IMR-90 (cell line): ENCODE measurements at regions not wholly inside any gene's neighbourhood (a gene's known extent, or its start where the extent isn't known, plus 50 kb on each side); places are given as distances from the start of the nearest gene placed in this dataset.

ENCODE experiments used
- ATAC-seq: fragments of 200-7000 bp; cut with Tn5 transposase; 2 replicates; pipeline ENCODE4 v1.9.1; 2020; ENCODE audit warnings: low read depth, mild to moderate bottlenecking, moderate library complexity
- BruUV-seq: library from RNA; stranded (reverse); fragments of 400-500 nt; replicated peaks from 2 replicates; lab custom pipeline; 2021; lab: Mats Ljungman, UMichigan
- CTCF ChIA-PET: fragments of 300-600 bp; formaldehyde crosslinking; extraction: SDS; loops from one replicate; lab custom pipeline; 2021; ENCODE audit warnings: antibody characterized with exemption; lab: Yijun Ruan, JAX
- POLR2A ChIA-PET: fragments of 300-600 bp; sonication (Branson Sonifier 250); formaldehyde crosslinking; loops from one replicate; lab custom pipeline; 2022; ENCODE audit warnings: antibody characterized with exemption; ENCODE audit not compliant: unreplicated experiment; lab: Charles Lee
- DNase-seq: peaks from one replicate; pipeline ENCODE4 v3.0.0; 2013
- H2AFZ ChIP-seq: replicated peaks from 2 replicates; pipeline ENCODE3; 2013; ENCODE audit warnings: low read length, mild to moderate bottlenecking; ENCODE audit not compliant: poor library complexity
- H2AK5ac ChIP-seq: 2 replicates; pipeline ENCODE4 v1.6.1; 2013; ENCODE audit warnings: low read depth, low read length, inconsistent platforms
- H2AK9ac ChIP-seq: replicated peaks from 2 replicates; pipeline ENCODE3; 2013; ENCODE audit warnings: mild to moderate bottlenecking, low read depth, low read length, moderate library complexity; ENCODE audit not compliant: poor library complexity
- H2BK120ac ChIP-seq: 2 replicates; pipeline ENCODE4 v1.6.1; 2013; ENCODE audit warnings: low read depth, low read length, inconsistent platforms
- H2BK15ac ChIP-seq: 3 replicates; pipeline ENCODE4 v1.6.1; 2013; ENCODE audit warnings: low read depth, low read length, inconsistent platforms
- H2BK20ac ChIP-seq: 2 replicates; pipeline ENCODE4 v1.6.1; 2013; ENCODE audit warnings: low read depth, mild to moderate bottlenecking, inconsistent platforms, low read length, moderate library complexity
- H2BK5ac ChIP-seq: 2 replicates; pipeline ENCODE4 v1.6.1; 2013; ENCODE audit warnings: mild to moderate bottlenecking, low read depth, low read length, inconsistent platforms; ENCODE audit not compliant: poor library complexity, severe bottlenecking
- H3K14ac ChIP-seq: replicated peaks from 2 replicates; pipeline ENCODE4 v1.6.1; 2013; ENCODE audit warnings: low read depth, low read length, inconsistent platforms
- H3K18ac ChIP-seq: 2 replicates; pipeline ENCODE4 v1.6.1; 2013; ENCODE audit warnings: low read depth, low read length, control low read depth
- H3K23ac ChIP-seq: 2 replicates; pipeline ENCODE4 v1.6.1; 2013; ENCODE audit warnings: low read depth, low read length, inconsistent platforms
- H3K27ac ChIP-seq: 2 replicates; pipeline ENCODE4 v1.5.1; 2013; ENCODE audit warnings: mild to moderate bottlenecking, control low read depth, low read length; ENCODE audit not compliant: insufficient read depth
- H3K27me3 ChIP-seq: 2 replicates; pipeline ENCODE4 v1.6.1; 2013; ENCODE audit warnings: low read length; ENCODE audit not compliant: control insufficient read depth, insufficient read depth
- H3K36me3 ChIP-seq: 2 replicates; pipeline ENCODE4 v1.6.1; 2013; ENCODE audit warnings: low read length, mixed read lengths; ENCODE audit not compliant: control insufficient read depth, insufficient read depth
- H3K4ac ChIP-seq: 2 replicates; pipeline ENCODE4 v1.6.1; 2013; ENCODE audit warnings: low read depth, low read length, inconsistent platforms
- H3K4me1 ChIP-seq: 2 replicates; pipeline ENCODE4 v1.6.1; 2013; ENCODE audit warnings: low read length, mixed read lengths; ENCODE audit not compliant: control insufficient read depth, insufficient read depth
- H3K4me2 ChIP-seq: 2 replicates; pipeline ENCODE4 v1.6.1; 2013; ENCODE audit warnings: low read depth, mild to moderate bottlenecking, control low read depth, low read length, moderate library complexity
- H3K4me3 ChIP-seq: 2 replicates; pipeline ENCODE4 v1.5.1; 2013; ENCODE audit warnings: low read depth, mild to moderate bottlenecking, control low read depth, low read length, moderate library complexity; ENCODE audit not compliant: insufficient read depth
- H3K56ac ChIP-seq: 2 replicates; pipeline ENCODE4 v1.6.1; 2013; ENCODE audit warnings: low read length, inconsistent platforms; ENCODE audit not compliant: insufficient read depth; ENCODE audit errors: extremely low read depth
- H3K79me1 ChIP-seq, 2 experiments: 2 replicates each; pipeline ENCODE4 v1.6.1; 2013; ENCODE audit warnings: low read length in 2 of 2, inconsistent platforms in 1 of 2, low read depth in 1 of 2
- H3K9ac ChIP-seq: 2 replicates; pipeline ENCODE4 v1.6.1; 2013; ENCODE audit warnings: low read depth, low read length, control low read depth
- H3K9me1 ChIP-seq: 2 replicates; pipeline ENCODE4 v1.6.1; 2013; ENCODE audit warnings: low read length, inconsistent platforms; ENCODE audit not compliant: insufficient read depth
- H3K9me3 ChIP-seq: 2 replicates; pipeline ENCODE4 v1.6.1; 2013; ENCODE audit warnings: low read length; ENCODE audit not compliant: control insufficient read depth, insufficient read depth
- H4K20me1 ChIP-seq: 2 replicates; pipeline ENCODE4 v1.6.1; 2013; ENCODE audit warnings: low read length, inconsistent platforms; ENCODE audit not compliant: insufficient read depth
- H4K5ac ChIP-seq: 2 replicates; pipeline ENCODE4 v1.6.1; 2013; ENCODE audit warnings: mild to moderate bottlenecking, low read depth, low read length, control low read depth
- H4K8ac ChIP-seq, 2 experiments: 2 replicates each; pipeline ENCODE4 v1.6.1; 2013; ENCODE audit warnings: low read depth in 2 of 2, low read length in 2 of 2, control low read depth in 1 of 2, inconsistent platforms in 1 of 2
- H4K91ac ChIP-seq: 2 replicates; pipeline ENCODE4 v1.6.1; 2013; ENCODE audit warnings: low read depth, low read length, inconsistent platforms; ENCODE audit not compliant: insufficient read depth
- BHLHE40 ChIP-seq: fragments of 150-350 bp; IDR thresholded peaks from 2 replicates; pipeline ENCODE4 v1.6.1; 2016; ENCODE audit warnings: mild to moderate bottlenecking, low read depth, low read length
- CTCF ChIP-seq: conservative IDR thresholded peaks from 2 replicates; pipeline ENCODE4 v1.5.1; 2012; ENCODE audit warnings: mild to moderate bottlenecking, low read depth, low read length, improper control_type of control experiment
- ELK1 ChIP-seq: fragments of 150-350 bp; IDR thresholded peaks from 2 replicates; pipeline ENCODE4 v1.6.1; 2016; ENCODE audit warnings: low read depth, mild to moderate bottlenecking, low read length, moderate library complexity, borderline replicate concordance
- FOS ChIP-seq: fragments of 150-350 bp; IDR thresholded peaks from 2 replicates; pipeline ENCODE4 v1.6.1; 2016; ENCODE audit warnings: low read depth, low read length
- MAFK ChIP-seq: IDR thresholded peaks from 2 replicates; pipeline ENCODE4 v1.6.1; 2012; ENCODE audit warnings: low read depth, low read length, improper control_type of control experiment
- MAZ ChIP-seq: IDR thresholded peaks from 2 replicates; pipeline ENCODE4 v1.6.1; 2012; ENCODE audit warnings: low read depth, mild to moderate bottlenecking, low read length, improper control_type of control experiment, moderate library complexity, borderline replicate concordance
- NFE2L2 ChIP-seq: fragments of 150-350 bp; IDR thresholded peaks from 2 replicates; pipeline ENCODE4 v1.6.1; 2016; ENCODE audit warnings: low read depth, mild to moderate bottlenecking, low read length
- SMC3 ChIP-seq: fragments of 150-350 bp; IDR thresholded peaks from 2 replicates; pipeline ENCODE4 v1.6.1; 2016; ENCODE audit warnings: low read depth, mild to moderate bottlenecking, antibody characterized with exemption, low read length, moderate library complexity
- USF2 ChIP-seq: fragments of 150-350 bp; IDR thresholded peaks from 2 replicates; pipeline ENCODE4 v1.6.1; 2017; ENCODE audit warnings: mild to moderate bottlenecking, antibody characterized with exemption, low read length, low read depth
- WGBS, 2 experiments: methylation state at CpG; one replicate each; pipeline versions ENCODE4 v1.1.5 to v1.1.7; 2013; ENCODE audit warnings: missing lambda C conversion rate in 2 of 2; ENCODE audit not compliant: insufficient read length in 1 of 2; ENCODE audit errors: extremely low coverage in 2 of 2; 5-methylcytosine and 5-hydroxymethylcytosine counted together
- dilution Hi-C: fragments of 300-500 bp; cut with HindIII; formaldehyde crosslinking; loops from one replicate; pipeline ENCODE4 v1.14.3; 2018; ENCODE audit warnings: low sequenced_read_pairs; ENCODE audit not compliant: unreplicated experiment
- in situ Hi-C: fragments of 300-500 bp; cut with MboI; formaldehyde crosslinking; loops from 3 replicates; pipeline ENCODE4 v1.14.3; 2019; ENCODE audit warnings: low sequenced_read_pairs, inconsistent platforms, mixed read lengths
- intact Hi-C: fragments of 100-400 bp; cut with micrococcal nuclease; formaldehyde crosslinking; loops from 2 replicates; pipeline ENCODE4 v1.10.0; 2022

GRCh38 chr6:103570431-103570830, 1289.3 kb downstream of the HACE1 start:
- no TSS peak for BruUV-seq
- dilution Hi-C loops, result no loop called here
- CTCF ChIA-PET, result no interaction called here

More at GRCh38 chr6:103570431-103570830, 1289.3 kb downstream of the HACE1 start:
- no peak overlapping the region for H4K5ac ChIP-seq
- intact Hi-C loops, result no loop called here
- no peak overlapping the region for H3K23ac ChIP-seq
- WGBS, 2 experiments, result no CpG with 5 or more reads among the region's 2 CpGs
- no peak overlapping the region for H3K18ac ChIP-seq
- no peak overlapping the region for H3K4me2 ChIP-seq
- no peak overlapping the region for H3K4me3 ChIP-seq
- H3K27ac ChIP-seq, result no peak overlapping the region
- H2AFZ ChIP-seq, result no peak overlapping the region
- no peaks in the 10 kb centered on the region for H4K20me1 ChIP-seq
- no peaks in the 10 kb centered on the region for H3K9me1 ChIP-seq
- no peak overlapping the region for H2AK9ac ChIP-seq
- H3K9ac ChIP-seq, result no peak overlapping the region
- H4K91ac ChIP-seq, result no peak overlapping the region
- no peaks in the 10 kb centered on the region for H3K4me1 ChIP-seq
- POLR2A ChIA-PET, result no interaction called here
- TF ChIP-seq FOS, result no peak
- no peak for TF ChIP-seq BHLHE40
- no peak for TF ChIP-seq NFE2L2
- TF ChIP-seq USF2, result no peak
- TF ChIP-seq MAZ, result no peak
- TF ChIP-seq SMC3, result no peak
- TF ChIP-seq CTCF, result no peak
- TF ChIP-seq ELK1, result no peak
- no peak for TF ChIP-seq MAFK
- H3K4ac ChIP-seq, result no peak overlapping the region
- H3K79me1 ChIP-seq, result no peaks in the 10 kb centered on the region
- no peak overlapping the region for H3K56ac ChIP-seq
- H2BK15ac ChIP-seq, result no peak overlapping the region
- no peak overlapping the region for H2BK120ac ChIP-seq
- no peak overlapping the region for H2AK5ac ChIP-seq
- no peak overlapping the region for H4K8ac ChIP-seq
- DNase-seq (no peak), ATAC-seq (no peak)
- no peak overlapping the region for H2BK20ac ChIP-seq
- H2BK5ac ChIP-seq, result no peak overlapping the region
- no peak overlapping the region for H3K14ac ChIP-seq
- no peaks in the 10 kb centered on the region for H3K9me3 ChIP-seq
- in situ Hi-C loops, result no loop called here
- no peaks in the 10 kb centered on the region for H3K36me3 ChIP-seq
- no peaks in the 10 kb centered on the region for H3K27me3 ChIP-seq
